ENCODE measurements at regions not wholly inside any gene's neighbourhood (a gene's known extent, or its start where the extent isn't known, plus 50 kb on each side); places are given as distances from the start of the nearest gene placed in this dataset.

DNA sequence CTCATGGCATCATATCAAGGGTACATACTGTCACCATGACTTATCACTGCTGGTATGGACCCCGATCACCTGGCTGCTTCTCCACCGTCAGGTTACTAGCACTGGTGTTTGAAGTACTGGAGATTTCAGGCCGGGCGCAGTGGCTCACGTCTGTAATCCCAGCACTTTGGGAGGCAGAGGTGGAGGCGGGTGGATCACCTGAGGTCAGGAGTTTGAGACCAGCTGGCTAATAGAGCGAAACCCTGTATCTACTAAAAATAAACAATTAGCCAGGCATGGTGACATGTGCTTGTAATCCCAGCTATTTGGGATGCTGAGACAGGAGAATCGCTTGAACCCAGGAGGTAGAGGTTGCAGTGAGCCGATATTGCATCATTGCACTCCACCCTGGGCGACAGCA lies 82.4 kb upstream of the ANO1 start:
- no peaks in the 10 kb centered on the region for H3K36me3 ChIP-seq (replicated peaks in 1 of 2; ENCODE audit: control insufficient read depth in 1 of 2, insufficient read depth in 2 of 2, low read length in 2 of 2)
- POLR2A ChIA-PET, result no interaction called here
- DNase-seq (ENCODE audit: low spot score) (no peak), FAIRE-seq (no peak), ATAC-seq (no peak)
- no peaks in the 10 kb centered on the region for H3K4me1 ChIP-seq (ENCODE audit: insufficient read depth, low read length)
- no peaks in the 10 kb centered on the region for H4K20me1 ChIP-seq (ENCODE audit: insufficient read depth, low read length)
- no TSS peak for BruUV-seq (replicated peaks)
- no peak overlapping the region for H2AFZ ChIP-seq (ENCODE audit: low read length)
- no peak overlapping the region for H3K4me3 ChIP-seq (replicated peaks in 1 of 3; ENCODE audit: insufficient read depth in 1 of 3, low read depth in 2 of 3, low read length in 3 of 3)
- WGBS (ENCODE audit: low lambda C conversion rate), result 60% methylated on average over 10 of the region's 10 CpGs
- CTCF ChIA-PET (ENCODE audit: low intra/inter-chr PET ratio, low total read pairs), result no interaction called here
- intact Hi-C loops (cut with micrococcal nuclease; ENCODE audit: unreplicated experiment) (no loop called here), in situ Hi-C loops (cut with HindIII; ENCODE audit: extremely low pct_ligation_motif_present, low pct_unique_long_range_greater_than_20kb) (no loop called here)
- H3K4me2 ChIP-seq (ENCODE audit: low read depth, low read length), result no peak overlapping the region
- no peaks in the 10 kb centered on the region for H3K79me2 ChIP-seq (ENCODE audit: insufficient read depth, low read length)
- H3K27me3 ChIP-seq (ENCODE audit: control insufficient read depth in 1 of 2, insufficient read depth in 2 of 2, low read length in 2 of 2), result peaks cover 0 to 3% of the 10 kb centered on the region in 2 experiments; a peak in 1 of 5 replicates
- no peak overlapping the region for H3K27ac ChIP-seq (ENCODE audit: extremely low read length, insufficient read depth, low read length)
- no peak overlapping the region for H3K9ac ChIP-seq (ENCODE audit: insufficient read depth, low read depth, low read length)
- peaks cover 4% of the 10 kb centered on the region; the same call in 1 of the 2 replicates for H3K9me3 ChIP-seq (ENCODE audit: low read length)
- no peak for TF ChIP-seq KDM2A (CRISPR knock-in tag; IDR thresholded peaks at IDR 0.05; ENCODE audit: borderline replicate concordance, low read depth)

DNA sequence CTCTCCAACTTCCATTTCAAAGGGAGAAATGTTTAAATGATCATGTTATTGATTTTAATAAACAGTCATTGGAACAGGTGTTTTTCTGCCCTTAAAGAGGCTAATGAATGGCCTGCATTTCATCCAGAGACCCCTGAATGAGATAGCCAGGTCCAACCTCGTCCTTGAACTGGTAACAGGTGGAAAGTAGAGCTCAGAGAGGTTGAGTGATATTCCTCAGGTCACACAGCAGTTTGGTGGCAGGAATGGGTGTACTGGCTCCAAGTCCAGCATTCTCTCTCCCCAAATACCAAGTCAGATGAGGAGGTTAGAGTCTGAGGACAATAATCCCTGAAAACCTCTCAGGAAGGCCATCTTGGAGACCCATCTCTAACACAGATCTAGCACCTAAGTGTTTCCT lies 81.7 kb upstream of the ANO1 start:
- Histone ChIP-seq H3K36me3 (replicated peaks in 1 of 2; ENCODE audit: control insufficient read depth in 1 of 2, insufficient read depth in 2 of 2, low read length in 2 of 2) (no peaks in the 10 kb centered on the region), H3K4me2 (ENCODE audit: low read depth, low read length) (no peak overlapping the region), H4K20me1 (ENCODE audit: insufficient read depth, low read length) (no peaks in the 10 kb centered on the region), H2AFZ (ENCODE audit: low read length) (no peak overlapping the region), H3K9ac (ENCODE audit: insufficient read depth, low read depth, low read length) (no peak overlapping the region), H3K9me3 (ENCODE audit: low read length) (peaks cover 4% of the 10 kb centered on the region; the same call in 1 of the 2 replicates), H3K27ac (ENCODE audit: extremely low read length, insufficient read depth, low read length) (no peak overlapping the region), H3K4me1 (ENCODE audit: insufficient read depth, low read length) (no peaks in the 10 kb centered on the region), H3K27me3 (ENCODE audit: control insufficient read depth in 1 of 2, insufficient read depth in 2 of 2, low read length in 2 of 2) (peaks cover 0 to 3% of the 10 kb centered on the region in 2 experiments; a peak in 2 of 5 replicates), H3K79me2 (ENCODE audit: insufficient read depth, low read length) (no peaks in the 10 kb centered on the region), H3K4me3 (replicated peaks in 1 of 3; ENCODE audit: insufficient read depth in 1 of 3, low read depth in 2 of 3, low read length in 3 of 3) (no peak overlapping the region)
- ChIA-PET CTCF (ENCODE audit: low intra/inter-chr PET ratio, low total read pairs) (no interaction called here), POLR2A (no interaction called here)
- in situ Hi-C loops (cut with HindIII; ENCODE audit: extremely low pct_ligation_motif_present, low pct_unique_long_range_greater_than_20kb), result no loop called here
- ATAC-seq (no peak), FAIRE-seq (no peak), DNase-seq (ENCODE audit: low spot score) (no peak)
- no TSS peak for BruUV-seq (replicated peaks)
- 0% methylated on average over 1 of the region's 1 CpG for WGBS (ENCODE audit: low lambda C conversion rate)
- intact Hi-C loops (cut with micrococcal nuclease; ENCODE audit: unreplicated experiment), result no loop called here
- TF ChIP-seq, protein P1, sequence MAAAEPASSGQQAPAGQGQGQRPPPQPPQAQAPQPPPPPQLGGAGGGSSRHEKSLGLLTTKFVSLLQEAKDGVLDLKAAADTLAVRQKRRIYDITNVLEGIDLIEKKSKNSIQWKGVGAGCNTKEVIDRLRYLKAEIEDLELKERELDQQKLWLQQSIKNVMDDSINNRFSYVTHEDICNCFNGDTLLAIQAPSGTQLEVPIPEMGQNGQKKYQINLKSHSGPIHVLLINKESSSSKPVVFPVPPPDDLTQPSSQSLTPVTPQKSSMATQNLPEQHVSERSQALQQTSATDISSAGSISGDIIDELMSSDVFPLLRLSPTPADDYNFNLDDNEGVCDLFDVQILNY (CRISPR knock-in tag; conservative IDR thresholded peaks at IDR 0.05), result no peak
- TF ChIP-seq ZSCAN31 (CRISPR knock-in tag; IDR thresholded peaks at IDR 0.05; ENCODE audit: low read depth) (no peak), ZSCAN20 (CRISPR knock-in tag; IDR thresholded peaks at IDR 0.05; ENCODE audit: borderline replicate concordance) (no peak), NFE2L2 (IDR thresholded peaks at IDR 0.05; ENCODE audit: low read length) (no peak), JARID2 (CRISPR knock-in tag; IDR thresholded peaks at IDR 0.05; ENCODE audit: insufficient replicate concordance) (no peak), ZNF841 (CRISPR knock-in tag; IDR thresholded peaks at IDR 0.05; ENCODE audit: borderline replicate concordance) (no peak), HNF4G (IDR thresholded peaks at IDR 0.05; ENCODE audit: borderline replicate concordance, low read depth, low read length) (no peak), HNF4G (CRISPR knock-in tag; IDR thresholded peaks at IDR 0.05; ENCODE audit: borderline replicate concordance, low read depth) (no peak), EED (CRISPR knock-in tag; IDR thresholded peaks at IDR 0.05) (no peak), SIN3B (IDR thresholded peaks at IDR 0.05; ENCODE audit: low read length) (no peak)
- TF ChIP-seq, protein P2, sequence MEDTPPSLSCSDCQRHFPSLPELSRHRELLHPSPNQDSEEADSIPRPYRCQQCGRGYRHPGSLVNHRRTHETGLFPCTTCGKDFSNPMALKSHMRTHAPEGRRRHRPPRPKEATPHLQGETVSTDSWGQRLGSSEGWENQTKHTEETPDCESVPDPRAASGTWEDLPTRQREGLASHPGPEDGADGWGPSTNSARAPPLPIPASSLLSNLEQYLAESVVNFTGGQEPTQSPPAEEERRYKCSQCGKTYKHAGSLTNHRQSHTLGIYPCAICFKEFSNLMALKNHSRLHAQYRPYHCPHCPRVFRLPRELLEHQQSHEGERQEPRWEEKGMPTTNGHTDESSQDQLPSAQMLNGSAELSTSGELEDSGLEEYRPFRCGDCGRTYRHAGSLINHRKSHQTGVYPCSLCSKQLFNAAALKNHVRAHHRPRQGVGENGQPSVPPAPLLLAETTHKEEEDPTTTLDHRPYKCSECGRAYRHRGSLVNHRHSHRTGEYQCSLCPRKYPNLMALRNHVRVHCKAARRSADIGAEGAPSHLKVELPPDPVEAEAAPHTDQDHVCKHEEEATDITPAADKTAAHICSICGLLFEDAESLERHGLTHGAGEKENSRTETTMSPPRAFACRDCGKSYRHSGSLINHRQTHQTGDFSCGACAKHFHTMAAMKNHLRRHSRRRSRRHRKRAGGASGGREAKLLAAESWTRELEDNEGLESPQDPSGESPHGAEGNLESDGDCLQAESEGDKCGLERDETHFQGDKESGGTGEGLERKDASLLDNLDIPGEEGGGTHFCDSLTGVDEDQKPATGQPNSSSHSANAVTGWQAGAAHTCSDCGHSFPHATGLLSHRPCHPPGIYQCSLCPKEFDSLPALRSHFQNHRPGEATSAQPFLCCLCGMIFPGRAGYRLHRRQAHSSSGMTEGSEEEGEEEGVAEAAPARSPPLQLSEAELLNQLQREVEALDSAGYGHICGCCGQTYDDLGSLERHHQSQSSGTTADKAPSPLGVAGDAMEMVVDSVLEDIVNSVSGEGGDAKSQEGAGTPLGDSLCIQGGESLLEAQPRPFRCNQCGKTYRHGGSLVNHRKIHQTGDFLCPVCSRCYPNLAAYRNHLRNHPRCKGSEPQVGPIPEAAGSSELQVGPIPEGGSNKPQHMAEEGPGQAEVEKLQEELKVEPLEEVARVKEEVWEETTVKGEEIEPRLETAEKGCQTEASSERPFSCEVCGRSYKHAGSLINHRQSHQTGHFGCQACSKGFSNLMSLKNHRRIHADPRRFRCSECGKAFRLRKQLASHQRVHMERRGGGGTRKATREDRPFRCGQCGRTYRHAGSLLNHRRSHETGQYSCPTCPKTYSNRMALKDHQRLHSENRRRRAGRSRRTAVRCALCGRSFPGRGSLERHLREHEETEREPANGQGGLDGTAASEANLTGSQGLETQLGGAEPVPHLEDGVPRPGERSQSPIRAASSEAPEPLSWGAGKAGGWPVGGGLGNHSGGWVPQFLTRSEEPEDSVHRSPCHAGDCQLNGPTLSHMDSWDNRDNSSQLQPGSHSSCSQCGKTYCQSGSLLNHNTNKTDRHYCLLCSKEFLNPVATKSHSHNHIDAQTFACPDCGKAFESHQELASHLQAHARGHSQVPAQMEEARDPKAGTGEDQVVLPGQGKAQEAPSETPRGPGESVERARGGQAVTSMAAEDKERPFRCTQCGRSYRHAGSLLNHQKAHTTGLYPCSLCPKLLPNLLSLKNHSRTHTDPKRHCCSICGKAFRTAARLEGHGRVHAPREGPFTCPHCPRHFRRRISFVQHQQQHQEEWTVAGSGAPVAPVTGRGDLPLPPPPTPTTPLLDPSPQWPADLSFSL (CRISPR knock-in tag; IDR thresholded peaks at IDR 0.05), result no peak

Data from HepG2 (cell line).